Smooth muscle cell (in vitro differentiated cells): ENCODE measurements at regions not wholly inside any gene's neighbourhood (a gene's known extent, or its start where the extent isn't known, plus 50 kb on each side); places are given as distances from the start of the nearest gene placed in this dataset.
A peak's percentile ranks its signal among the peaks of the same experiment; 100 is the strongest.

Source experiments
- DNase-seq: peaks from one replicate; lab custom pipeline; 2025; ENCODE audit not compliant: unreplicated experiment; lab: John Stamatoyannopoulos, UW
- H2AFZ ChIP-seq: fragments of 200-600 bp; sonication (generic); 2 replicates; pipeline ENCODE4 v1.6.0; 2016; ENCODE audit warnings: antibody characterized with exemption, low read depth, mild to moderate bottlenecking
- H3F3A ChIP-seq: fragments of 200-600 bp; sonication (generic); 2 replicates; pipeline ENCODE4 v1.6.0; 2017; ENCODE audit warnings: antibody characterized with exemption, low read depth
- H3K27ac ChIP-seq: fragments of 200-600 bp; sonication (generic); 2 replicates; pipeline ENCODE4 v1.5.1; 2016; ENCODE audit warnings: low read depth, mild to moderate bottlenecking
- H3K27me3 ChIP-seq: fragments of 200-600 bp; sonication (generic); 2 replicates; pipeline ENCODE4 v1.6.1; 2016; ENCODE audit warnings: low read depth, mild to moderate bottlenecking
- H3K36me3 ChIP-seq: fragments of 200-600 bp; sonication (generic); 2 replicates; pipeline ENCODE4 v1.5.1; 2016; ENCODE audit warnings: low read depth
- H3K4me1 ChIP-seq: fragments of 200-600 bp; sonication (generic); 2 replicates; pipeline ENCODE4 v1.5.1; 2016; ENCODE audit warnings: low read depth
- H3K4me2 ChIP-seq: fragments of 200-600 bp; sonication (generic); 2 replicates; pipeline ENCODE4 v1.6.0; 2016; ENCODE audit warnings: mild to moderate bottlenecking
- H3K4me3 ChIP-seq: fragments of 200-600 bp; sonication (generic); 2 replicates; pipeline ENCODE4 v1.5.1; 2016; ENCODE audit warnings: mild to moderate bottlenecking
- H3K79me2 ChIP-seq: fragments of 200-600 bp; sonication (generic); 2 replicates; pipeline ENCODE4 v1.6.0; 2016; ENCODE audit warnings: low read depth, mild to moderate bottlenecking
- H3K9ac ChIP-seq: fragments of 200-600 bp; sonication (generic); 2 replicates; pipeline ENCODE4 v1.6.0; 2016; ENCODE audit warnings: low read depth
- H3K9me3 ChIP-seq: fragments of 200-600 bp; sonication (generic); replicated peaks from 2 replicates; pipeline ENCODE4 v1.5.1; 2016; ENCODE audit warnings: low read depth
- H4K20me1 ChIP-seq: fragments of 200-600 bp; sonication (generic); 2 replicates; pipeline ENCODE4 v1.6.0; 2016; ENCODE audit warnings: low read depth
- CTCF ChIP-seq: fragments of 200-600 bp; sonication (generic); IDR thresholded peaks from 2 replicates; pipeline ENCODE4 v1.5.1; 2017; ENCODE audit warnings: borderline replicate concordance, mild to moderate bottlenecking, antibody characterized with exemption; ENCODE audit not compliant: insufficient read depth, poor library complexity, severe bottlenecking
- WGBS: methylation state at CpG from one replicate; pipeline ENCODE4 v1.1.7; 2016; ENCODE audit warnings: low lambda C conversion rate; 5-methylcytosine and 5-hydroxymethylcytosine counted together

GRCh38 chr2:145199827-145200706 is 680.1 kb upstream of the ZEB2 start:
- TF ChIP-seq CTCF, result no peak
- 97% methylated on average over 6 of the region's 6 CpGs for WGBS
- DNase-seq, result no peak
- H3F3A ChIP-seq, result peaks cover 3% of the 10 kb centered on the region
- no peak overlapping the region for H3K4me3 ChIP-seq
- H3K4me1 ChIP-seq, result no peaks in the 10 kb centered on the region
- no peaks in the 10 kb centered on the region for H3K36me3 ChIP-seq
- no peaks in the 10 kb centered on the region for H3K9me3 ChIP-seq
- H3K27ac ChIP-seq, result no peak overlapping the region
- H4K20me1 ChIP-seq, result no peaks in the 10 kb centered on the region
- H3K27me3 ChIP-seq, result no peaks in the 10 kb centered on the region
- no peak overlapping the region for H3K4me2 ChIP-seq
- H3K9ac ChIP-seq, result no peak overlapping the region
- H2AFZ ChIP-seq, result no peak overlapping the region
- no peaks in the 10 kb centered on the region for H3K79me2 ChIP-seq

- Histone ChIP-seq H3K27me3 (no peaks in the 10 kb centered on the region), H4K20me1 (no peaks in the 10 kb centered on the region), H3K79me2 (no peaks in the 10 kb centered on the region), H3K4me3 (no peak overlapping the region), H3K4me2 (no peak overlapping the region), H3K27ac (no peak overlapping the region), H3F3A (peaks cover 3% of the 10 kb centered on the region), H3K9ac (no peak overlapping the region), H3K36me3 (no peaks in the 10 kb centered on the region), H3K9me3 (no peaks in the 10 kb centered on the region), H2AFZ (peak overlapping the region; percentile 18), H3K4me1 (no peaks in the 10 kb centered on the region)
- 82% methylated on average over 7 of the region's 7 CpGs for WGBS
- TF ChIP-seq CTCF, result no peak
- no peak for DNase-seq
Observed at GRCh38 chr2:145199042-145199441, 679.1 kb upstream of the ZEB2 start.

GRCh38 chr2:145198555-145198954 is 678.6 kb upstream of the ZEB2 start:
- Histone ChIP-seq H3F3A (peaks cover 3% of the 10 kb centered on the region), H3K4me3 (no peak overlapping the region), H3K9ac (no peak overlapping the region), H3K36me3 (no peaks in the 10 kb centered on the region), H3K27ac (no peak overlapping the region), H3K79me2 (no peaks in the 10 kb centered on the region), H3K4me1 (no peaks in the 10 kb centered on the region), H3K4me2 (no peak overlapping the region), H2AFZ (peak overlapping the region; percentile 18), H4K20me1 (no peaks in the 10 kb centered on the region), H3K27me3 (no peaks in the 10 kb centered on the region), H3K9me3 (no peaks in the 10 kb centered on the region)
- no peak for DNase-seq
- no peak for TF ChIP-seq CTCF
- WGBS, result 90% methylated on average over 2 of the region's 2 CpGs

GRCh38 chr2:145197944-145198343 is 678.0 kb upstream of the ZEB2 start:
- Histone ChIP-seq H3K4me2 (no peak overlapping the region), H2AFZ (no peak overlapping the region), H3K9me3 (no peaks in the 10 kb centered on the region), H3K4me3 (no peak overlapping the region), H3K27ac (no peak overlapping the region), H3K36me3 (no peaks in the 10 kb centered on the region), H3K79me2 (no peaks in the 10 kb centered on the region), H3K9ac (no peak overlapping the region), H4K20me1 (no peaks in the 10 kb centered on the region), H3F3A (peaks cover 3% of the 10 kb centered on the region), H3K27me3 (no peaks in the 10 kb centered on the region), H3K4me1 (no peaks in the 10 kb centered on the region)
- DNase-seq, result no peak
- WGBS, result 98% methylated on average over 3 of the region's 3 CpGs
- TF ChIP-seq CTCF, result no peak
